ENCODE measurements at regions not wholly inside any gene's neighbourhood (a gene's known extent, or its start where the extent isn't known, plus 50 kb on each side); places are given as distances from the start of the nearest gene placed in this dataset.

DNA sequence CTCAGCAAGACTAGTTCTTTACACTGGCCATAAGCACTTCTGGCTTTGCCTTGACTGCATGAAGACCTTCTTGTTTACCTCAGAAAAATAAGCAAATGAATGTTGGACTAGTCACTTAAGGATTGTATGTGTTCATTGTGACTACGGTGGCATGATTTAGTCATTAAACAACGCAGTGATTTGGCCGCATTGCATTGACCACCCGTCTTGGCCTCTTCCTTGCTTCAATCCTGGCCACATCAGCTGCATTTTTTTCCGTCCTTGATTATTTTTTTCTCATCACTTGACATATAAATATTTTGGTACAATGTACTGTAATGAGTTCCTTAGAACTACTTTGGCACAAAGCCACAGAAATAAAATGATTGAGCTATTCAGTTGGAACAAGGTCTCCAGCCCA lies 656.2 kb downstream of the RAB28 start:
- DNase-seq (ENCODE audit: low read depth, low spot score) (no peak), ATAC-seq (no peak)
- H4K20me1 ChIP-seq (ENCODE audit: insufficient read depth): no peaks in the 10 kb centered on the region
- no peaks in the 10 kb centered on the region for H3K36me3 ChIP-seq (ENCODE audit: control insufficient read depth in 1 of 2, insufficient read depth in 2 of 2, low read length in 2 of 2)
- H3K4me1 ChIP-seq (ENCODE audit: control insufficient read depth in 1 of 2, insufficient read depth in 2 of 2, low read length in 2 of 2): no peaks in the 10 kb centered on the region
- RAD21 ChIA-PET (ENCODE audit: low non-redundant PET in 1 of 2, low total read pairs in 2 of 2, uncharacterized antibody in 2 of 2, unreplicated experiment in 2 of 2): no interaction called here
- H3K4me3 ChIP-seq (replicated peaks in 1 of 2; ENCODE audit: low read depth in 1 of 2, low read length in 2 of 2): no peak overlapping the region
- BruUV-seq (replicated peaks): no TSS peak
- no peaks in the 10 kb centered on the region for H3K9me2 ChIP-seq (ENCODE audit: insufficient read depth)
- H3K79me2 ChIP-seq (ENCODE audit: insufficient read depth, low read length): no peaks in the 10 kb centered on the region
- H3K9me3 ChIP-seq (ENCODE audit: control insufficient read depth in 1 of 2, insufficient read depth in 1 of 2, low read depth in 1 of 2, low read length in 2 of 2): no peaks in the 10 kb centered on the region
- TF ChIP-seq SRF (IDR thresholded peaks at IDR 0.05; ENCODE audit: low read depth): no peak
- TF ChIP-seq, protein P1, sequence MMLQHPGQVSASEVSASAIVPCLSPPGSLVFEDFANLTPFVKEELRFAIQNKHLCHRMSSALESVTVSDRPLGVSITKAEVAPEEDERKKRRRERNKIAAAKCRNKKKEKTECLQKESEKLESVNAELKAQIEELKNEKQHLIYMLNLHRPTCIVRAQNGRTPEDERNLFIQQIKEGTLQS (IDR thresholded peaks at IDR 0.05): no peak
- no peak for TF ChIP-seq EZH2phosphoT487 (IDR thresholded peaks at IDR 0.05; ENCODE audit: borderline replicate concordance)
- no peak for TF ChIP-seq RAD21 (IDR thresholded peaks at IDR 0.05; ENCODE audit: low read depth)
- TF ChIP-seq, protein P2, sequence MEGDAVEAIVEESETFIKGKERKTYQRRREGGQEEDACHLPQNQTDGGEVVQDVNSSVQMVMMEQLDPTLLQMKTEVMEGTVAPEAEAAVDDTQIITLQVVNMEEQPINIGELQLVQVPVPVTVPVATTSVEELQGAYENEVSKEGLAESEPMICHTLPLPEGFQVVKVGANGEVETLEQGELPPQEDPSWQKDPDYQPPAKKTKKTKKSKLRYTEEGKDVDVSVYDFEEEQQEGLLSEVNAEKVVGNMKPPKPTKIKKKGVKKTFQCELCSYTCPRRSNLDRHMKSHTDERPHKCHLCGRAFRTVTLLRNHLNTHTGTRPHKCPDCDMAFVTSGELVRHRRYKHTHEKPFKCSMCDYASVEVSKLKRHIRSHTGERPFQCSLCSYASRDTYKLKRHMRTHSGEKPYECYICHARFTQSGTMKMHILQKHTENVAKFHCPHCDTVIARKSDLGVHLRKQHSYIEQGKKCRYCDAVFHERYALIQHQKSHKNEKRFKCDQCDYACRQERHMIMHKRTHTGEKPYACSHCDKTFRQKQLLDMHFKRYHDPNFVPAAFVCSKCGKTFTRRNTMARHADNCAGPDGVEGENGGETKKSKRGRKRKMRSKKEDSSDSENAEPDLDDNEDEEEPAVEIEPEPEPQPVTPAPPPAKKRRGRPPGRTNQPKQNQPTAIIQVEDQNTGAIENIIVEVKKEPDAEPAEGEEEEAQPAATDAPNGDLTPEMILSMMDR (IDR thresholded peaks at IDR 0.05 in 2 of 3, conservative IDR thresholded peaks at IDR 0.05 in 1 of 3; ENCODE audit: borderline replicate concordance in 1 of 3, insufficient read depth in 1 of 3, low read depth in 2 of 3, low read length in 2 of 3): no peak
- no peak for TF ChIP-seq CEBPB (IDR thresholded peaks at IDR 0.05; ENCODE audit: low read depth)
- no peak for TF ChIP-seq TCF7L2 (IDR thresholded peaks at IDR 0.05; ENCODE audit: borderline replicate concordance, extremely low read depth, insufficient read depth, insufficient read length)
- no peak for TF ChIP-seq POLR2AphosphoS5 (IDR thresholded peaks at IDR 0.05; ENCODE audit: low read depth, low read length)
- no peak for TF ChIP-seq POLR2A (IDR thresholded peaks at IDR 0.05; ENCODE audit: borderline replicate concordance, extremely low read depth, insufficient read depth, insufficient read length)
- TF ChIP-seq, protein P3, sequence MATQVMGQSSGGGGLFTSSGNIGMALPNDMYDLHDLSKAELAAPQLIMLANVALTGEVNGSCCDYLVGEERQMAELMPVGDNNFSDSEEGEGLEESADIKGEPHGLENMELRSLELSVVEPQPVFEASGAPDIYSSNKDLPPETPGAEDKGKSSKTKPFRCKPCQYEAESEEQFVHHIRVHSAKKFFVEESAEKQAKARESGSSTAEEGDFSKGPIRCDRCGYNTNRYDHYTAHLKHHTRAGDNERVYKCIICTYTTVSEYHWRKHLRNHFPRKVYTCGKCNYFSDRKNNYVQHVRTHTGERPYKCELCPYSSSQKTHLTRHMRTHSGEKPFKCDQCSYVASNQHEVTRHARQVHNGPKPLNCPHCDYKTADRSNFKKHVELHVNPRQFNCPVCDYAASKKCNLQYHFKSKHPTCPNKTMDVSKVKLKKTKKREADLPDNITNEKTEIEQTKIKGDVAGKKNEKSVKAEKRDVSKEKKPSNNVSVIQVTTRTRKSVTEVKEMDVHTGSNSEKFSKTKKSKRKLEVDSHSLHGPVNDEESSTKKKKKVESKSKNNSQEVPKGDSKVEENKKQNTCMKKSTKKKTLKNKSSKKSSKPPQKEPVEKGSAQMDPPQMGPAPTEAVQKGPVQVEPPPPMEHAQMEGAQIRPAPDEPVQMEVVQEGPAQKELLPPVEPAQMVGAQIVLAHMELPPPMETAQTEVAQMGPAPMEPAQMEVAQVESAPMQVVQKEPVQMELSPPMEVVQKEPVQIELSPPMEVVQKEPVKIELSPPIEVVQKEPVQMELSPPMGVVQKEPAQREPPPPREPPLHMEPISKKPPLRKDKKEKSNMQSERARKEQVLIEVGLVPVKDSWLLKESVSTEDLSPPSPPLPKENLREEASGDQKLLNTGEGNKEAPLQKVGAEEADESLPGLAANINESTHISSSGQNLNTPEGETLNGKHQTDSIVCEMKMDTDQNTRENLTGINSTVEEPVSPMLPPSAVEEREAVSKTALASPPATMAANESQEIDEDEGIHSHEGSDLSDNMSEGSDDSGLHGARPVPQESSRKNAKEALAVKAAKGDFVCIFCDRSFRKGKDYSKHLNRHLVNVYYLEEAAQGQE (IDR thresholded peaks at IDR 0.05; ENCODE audit: low read depth): no peak
- no peak overlapping the region for H3K4me2 ChIP-seq (ENCODE audit: low read length)
- intact Hi-C loops (cut with micrococcal nuclease): no loop called here
- CTCF ChIA-PET: no interaction called here
- no peaks in the 10 kb centered on the region for H3K27me3 ChIP-seq (ENCODE audit: insufficient read depth, low read length)
- no peak overlapping the region for H3K27ac ChIP-seq (ENCODE audit: low read depth, low read length)
- H2AFZ ChIP-seq (ENCODE audit: low read depth, low read length, poor library complexity, severe bottlenecking): no peak overlapping the region
- POLR2A ChIA-PET: no interaction called here
- H3K9ac ChIP-seq (ENCODE audit: low read length): no peak overlapping the region
